HG03439 (cell line): ENCODE measurements at regions not wholly inside any gene's neighbourhood (a gene's known extent, or its start where the extent isn't known, plus 50 kb on each side); places are given as distances from the start of the nearest gene placed in this dataset.
A peak's percentile ranks its signal among the peaks of the same experiment; 100 is the strongest.

Experiments used
- ATAC-seq: cut with Tn5 transposase; IDR thresholded peaks from one replicate; pipeline ENCODE4 v1.9.1; 2021; ENCODE audit warnings: mild to moderate bottlenecking, moderate library complexity; ENCODE audit not compliant: unreplicated experiment

DNA sequence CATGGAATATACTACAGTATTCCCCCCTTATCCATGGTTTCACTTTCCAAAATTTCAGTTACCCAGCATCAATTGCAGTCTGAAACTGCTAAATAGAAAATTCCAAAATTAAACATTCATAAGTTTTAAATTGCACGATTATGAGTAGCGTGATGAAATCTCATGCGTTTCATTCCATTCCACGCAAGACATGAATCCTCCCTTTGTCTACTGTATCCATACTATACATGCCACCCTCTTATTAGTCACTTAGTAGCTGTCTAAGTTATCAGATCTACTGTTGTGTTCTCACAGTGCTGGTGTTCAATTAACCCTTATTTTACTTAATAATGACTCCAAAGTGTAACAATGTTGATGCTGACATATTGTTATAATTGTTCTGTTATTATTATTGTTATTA lies 261.2 kb upstream of the NDST4 start:
- ATAC-seq = no peak

DNA sequence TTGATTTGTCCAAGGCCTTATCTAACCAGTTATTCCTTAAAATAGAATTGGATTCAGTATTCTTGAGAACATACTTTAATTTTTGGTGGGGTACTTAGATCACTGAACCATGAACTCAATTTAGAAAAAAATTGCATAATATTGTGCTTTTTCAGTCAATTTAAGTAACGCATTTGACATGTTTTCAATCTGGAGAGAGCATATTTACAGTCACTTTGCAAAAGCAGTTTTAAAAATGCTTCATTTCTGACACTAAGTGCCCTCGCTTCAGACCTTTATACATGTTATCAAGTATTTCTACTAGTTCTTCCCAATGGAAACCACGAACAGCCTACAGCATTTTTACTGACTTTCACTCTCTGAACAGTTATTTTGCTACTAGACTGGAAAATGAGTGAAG lies 257.1 kb upstream of the NDST4 start:
- ATAC-seq = no peak

DNA sequence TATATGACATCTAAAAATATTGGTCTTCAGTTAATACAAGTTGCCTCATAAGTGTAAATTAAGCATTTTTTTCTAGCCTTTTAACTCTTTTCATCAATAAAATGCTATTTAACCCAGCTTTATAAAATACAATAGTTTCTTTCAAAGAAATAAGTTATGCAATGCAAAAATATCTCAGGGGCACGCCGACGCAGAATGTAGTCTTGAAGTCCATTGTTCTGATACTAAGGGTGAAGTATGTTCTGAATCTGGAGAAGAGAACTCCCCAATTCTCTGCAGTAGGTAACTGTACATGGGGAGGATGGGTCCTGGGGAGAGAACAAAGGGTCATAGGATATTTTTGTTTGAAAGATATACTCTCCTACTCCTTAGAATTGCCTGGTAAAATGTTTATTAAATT lies 256.6 kb upstream of the NDST4 start:
- ATAC-seq = no peak

DNA sequence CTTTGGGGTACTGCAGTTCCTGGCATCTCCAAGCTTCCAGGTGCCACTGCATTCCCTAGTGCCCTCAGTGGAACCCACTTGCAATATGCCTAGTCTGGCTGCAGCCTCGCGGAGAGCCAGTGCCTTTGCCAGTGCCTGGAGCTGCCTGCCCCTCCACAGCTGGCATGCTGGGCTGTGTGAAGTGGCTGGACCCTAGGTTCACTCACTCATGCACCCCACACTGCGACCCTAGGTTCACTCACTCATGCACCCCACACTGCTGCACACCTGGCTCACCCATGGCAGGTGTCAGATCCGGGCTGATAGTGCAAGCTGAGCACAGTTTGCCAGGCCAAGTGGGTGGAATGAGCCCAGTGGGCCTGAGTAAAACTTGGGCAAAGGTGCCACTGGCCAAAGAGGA lies 253.0 kb upstream of the NDST4 start:
- ATAC-seq = no peak

DNA sequence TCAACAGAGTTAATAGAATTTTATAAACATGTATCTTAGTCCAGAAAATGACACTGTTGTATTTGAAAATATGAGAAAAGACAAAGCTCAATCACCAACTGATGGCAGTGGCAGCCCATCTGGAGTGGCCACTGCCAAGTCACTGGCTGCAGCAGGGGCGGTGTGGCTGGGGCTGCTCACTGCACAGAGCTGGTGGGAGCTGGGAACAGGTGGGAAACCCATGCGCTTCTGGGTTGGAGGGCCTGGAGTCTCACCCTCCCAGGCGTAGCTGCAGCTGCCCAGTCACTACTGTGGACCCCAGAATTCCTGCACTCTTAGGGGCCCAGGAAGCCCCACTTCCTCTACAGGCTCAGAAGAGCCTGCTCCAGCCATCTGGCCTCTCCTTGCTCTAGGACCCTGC lies 251.8 kb upstream of the NDST4 start:
- ATAC-seq = no peak

DNA sequence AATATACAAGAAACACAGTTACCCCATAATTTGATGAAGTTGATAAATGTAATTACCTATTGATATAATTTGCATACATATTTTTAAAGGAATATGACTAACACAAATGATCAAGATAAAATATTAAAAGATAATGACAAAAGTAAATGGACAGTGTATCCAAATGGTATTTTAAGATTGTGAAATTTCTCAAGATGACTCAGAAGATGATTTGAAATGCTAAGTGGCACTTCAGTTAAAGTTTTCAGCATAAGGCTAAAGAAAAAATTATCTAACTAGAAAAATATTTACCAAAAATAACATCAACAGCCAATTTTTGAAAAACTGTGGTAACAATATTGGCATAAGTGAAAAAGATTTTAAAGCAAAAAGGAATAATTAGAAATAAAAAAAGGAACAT lies 248.4 kb upstream of the NDST4 start:
- ATAC-seq = no peak

DNA sequence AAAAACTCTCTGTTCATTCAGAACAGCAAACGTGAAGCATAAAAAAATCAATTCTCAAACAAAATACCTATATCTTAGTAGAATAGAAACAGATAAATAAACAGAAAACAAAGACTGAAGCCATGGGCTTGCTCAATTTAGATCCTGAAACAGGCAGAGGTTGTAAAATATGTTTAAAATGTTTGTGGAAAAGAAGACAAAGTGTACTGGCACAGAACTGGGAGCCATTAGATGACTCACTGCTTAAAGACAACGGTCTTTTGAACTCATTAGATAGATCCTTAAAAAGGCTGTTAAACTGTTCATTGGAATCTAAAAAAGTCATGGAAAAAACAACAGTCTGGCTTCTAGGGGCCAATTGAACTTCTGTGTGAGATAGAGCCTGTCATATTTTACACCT lies 247.0 kb upstream of the NDST4 start:
- no peak for ATAC-seq

DNA sequence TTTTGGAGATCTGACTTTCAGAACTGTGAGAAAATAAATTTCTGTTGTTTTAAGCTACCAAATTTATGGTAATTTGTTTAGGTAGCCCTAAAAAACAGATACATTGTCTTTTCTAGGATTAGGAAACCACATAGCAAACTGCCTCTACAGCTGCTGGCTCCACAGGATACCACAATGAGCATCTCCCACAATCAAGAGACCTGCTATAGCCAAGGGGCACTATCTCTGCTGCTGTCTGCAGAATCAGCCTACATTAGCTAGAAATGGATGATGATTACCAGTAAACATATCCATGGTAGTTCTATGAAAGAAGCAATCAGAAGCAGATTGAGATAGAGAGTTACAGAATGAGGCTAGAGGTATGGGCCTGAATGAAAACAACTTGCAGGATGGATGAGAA lies 244.4 kb upstream of the NDST4 start:
- no peak for ATAC-seq

DNA sequence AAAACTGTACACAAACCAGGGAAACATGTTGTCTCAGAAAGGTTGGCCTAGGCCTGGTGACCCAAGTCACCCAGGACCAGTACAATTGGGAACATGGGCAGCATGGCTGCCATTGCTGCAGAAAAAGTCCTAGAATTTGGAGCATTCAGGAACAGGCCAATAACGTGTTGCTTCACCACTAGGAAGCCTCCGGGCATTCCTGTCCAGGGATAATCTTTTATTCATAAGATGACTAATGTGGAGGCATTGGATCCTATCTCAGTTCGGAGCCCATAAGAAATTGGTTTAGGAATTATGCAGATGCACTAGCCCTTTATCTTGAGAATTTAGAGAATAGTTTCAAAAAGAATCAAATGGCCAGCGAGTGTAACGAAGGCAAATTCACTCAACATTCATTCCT lies 242.8 kb upstream of the NDST4 start:
- ATAC-seq = no peak

DNA sequence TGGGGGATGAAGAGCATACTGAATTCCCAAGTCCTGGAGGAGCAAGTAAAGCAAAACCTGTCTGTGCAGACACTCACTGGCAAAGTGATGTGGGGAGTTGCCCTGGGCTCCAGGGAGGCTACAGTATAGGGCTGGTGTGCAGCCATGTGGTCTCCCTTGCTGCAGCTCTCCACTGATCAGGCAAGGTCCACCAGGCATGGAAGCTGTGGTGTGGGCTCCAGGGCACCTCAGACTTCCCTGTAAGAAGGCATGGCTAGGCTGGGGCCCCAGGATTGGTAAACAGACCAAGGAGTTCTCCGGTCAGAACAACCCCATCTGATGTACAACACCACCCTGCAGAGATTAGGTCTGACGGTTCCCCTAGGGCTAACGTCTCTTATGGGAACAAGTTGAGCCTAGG lies 241.9 kb upstream of the NDST4 start:
- ATAC-seq = no peak

DNA sequence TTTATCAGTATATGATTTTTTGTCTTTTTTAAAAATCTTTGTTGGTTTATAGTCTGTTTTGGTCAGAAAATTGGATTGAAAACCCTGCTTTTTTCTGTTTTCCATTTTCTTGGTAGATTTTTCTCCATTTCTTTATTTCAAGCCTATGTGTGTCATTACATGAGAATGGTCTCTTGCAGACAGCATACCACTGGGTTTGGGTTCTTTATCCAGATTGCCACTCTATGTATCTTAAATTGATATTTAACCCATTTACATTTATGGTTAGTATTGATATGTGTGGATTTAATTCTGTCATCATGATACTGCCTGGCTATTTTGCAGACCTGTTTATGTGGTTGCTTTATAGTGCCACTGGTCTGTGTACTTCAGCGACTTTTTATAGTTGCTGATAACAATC lies 239.9 kb upstream of the NDST4 start:
- no peak for ATAC-seq

DNA sequence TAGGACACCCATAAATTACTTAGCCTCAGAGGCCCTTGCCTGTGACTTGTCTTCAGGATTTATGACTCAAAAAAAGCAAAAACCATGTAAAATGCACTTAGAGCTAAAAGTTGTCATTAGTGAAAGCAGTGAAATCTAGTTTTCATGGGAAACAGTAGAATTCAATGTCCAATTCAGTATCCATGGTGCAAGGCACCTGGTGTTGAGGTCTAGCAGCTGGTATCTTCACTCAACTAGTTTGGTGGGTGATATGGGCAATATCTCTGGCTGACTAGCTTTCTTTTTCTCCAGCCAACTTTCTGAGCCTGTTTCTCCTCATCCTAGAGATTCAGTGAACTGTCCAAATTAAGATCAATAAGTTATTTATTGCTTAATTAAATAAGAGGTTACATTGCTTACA lies 229.8 kb upstream of the NDST4 start:
- no peak for ATAC-seq

DNA sequence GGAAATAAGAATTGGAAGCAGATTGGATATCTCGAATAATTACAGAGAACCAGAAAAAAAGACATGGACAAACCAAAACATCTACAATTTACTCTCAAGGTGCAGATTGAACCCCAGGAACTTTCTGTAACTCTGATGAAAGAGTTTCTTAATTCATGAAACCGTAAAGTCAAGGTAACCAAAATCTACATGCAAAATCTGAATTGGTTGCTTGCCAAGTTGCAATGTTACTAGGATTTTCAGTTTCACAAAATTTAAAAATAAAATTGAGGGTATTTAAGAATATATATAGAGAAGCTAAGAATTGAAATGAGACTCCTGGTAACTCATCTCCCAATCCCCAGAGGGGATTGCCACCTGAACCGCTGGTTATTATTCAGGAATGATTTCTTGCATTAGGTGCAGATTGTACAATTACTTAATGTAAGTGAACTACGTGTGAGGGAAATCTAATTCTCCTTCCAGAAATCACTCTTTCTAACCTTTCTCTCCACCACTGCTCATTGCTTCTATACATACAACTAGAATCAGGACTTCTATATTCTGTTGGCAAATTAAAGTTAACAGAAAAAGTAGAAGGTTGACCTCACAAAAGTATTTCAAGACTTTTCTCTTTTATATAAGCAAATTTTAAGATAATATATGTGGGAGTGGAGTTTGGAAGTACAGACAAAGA lies 221.5 kb upstream of the NDST4 start:
- ATAC-seq = peak; percentile 75

DNA sequence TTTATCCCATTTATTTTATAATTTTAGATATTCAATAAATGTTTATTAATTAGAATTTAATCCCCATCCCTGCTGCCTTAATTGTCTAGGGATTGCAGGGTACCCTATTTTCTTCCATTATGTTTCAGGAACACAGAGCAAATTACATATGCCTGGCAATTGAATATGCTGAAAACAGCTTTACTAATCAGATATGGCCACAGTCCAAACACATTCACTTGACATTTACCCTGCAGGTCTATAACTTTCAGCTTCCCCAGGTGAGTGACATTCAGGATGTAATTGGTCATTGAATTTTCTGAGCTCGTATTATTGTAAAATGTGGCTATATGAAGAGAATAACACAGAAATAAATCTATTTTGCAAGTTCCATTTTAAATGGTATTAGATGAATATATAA lies 218.7 kb upstream of the NDST4 start:
- no peak for ATAC-seq

DNA sequence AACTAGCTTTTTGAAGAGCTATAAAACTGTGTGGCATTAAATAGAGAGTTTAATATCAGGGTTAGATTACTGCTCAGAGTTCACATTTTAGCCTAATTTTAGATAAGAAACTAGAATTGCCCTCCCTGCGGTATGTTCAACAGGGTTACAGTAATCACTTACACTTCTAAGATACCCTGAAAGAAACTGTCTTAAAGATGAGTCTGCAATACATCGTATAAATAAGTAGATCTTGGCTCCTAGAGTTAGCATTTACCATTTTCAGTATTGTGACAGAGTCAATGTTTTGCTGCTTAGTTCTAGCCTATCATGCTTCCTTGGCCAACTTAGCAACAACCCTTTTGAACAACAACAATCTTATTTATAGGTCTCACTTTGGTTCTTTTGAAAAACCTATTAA lies 217.8 kb upstream of the NDST4 start:
- ATAC-seq = no peak

DNA sequence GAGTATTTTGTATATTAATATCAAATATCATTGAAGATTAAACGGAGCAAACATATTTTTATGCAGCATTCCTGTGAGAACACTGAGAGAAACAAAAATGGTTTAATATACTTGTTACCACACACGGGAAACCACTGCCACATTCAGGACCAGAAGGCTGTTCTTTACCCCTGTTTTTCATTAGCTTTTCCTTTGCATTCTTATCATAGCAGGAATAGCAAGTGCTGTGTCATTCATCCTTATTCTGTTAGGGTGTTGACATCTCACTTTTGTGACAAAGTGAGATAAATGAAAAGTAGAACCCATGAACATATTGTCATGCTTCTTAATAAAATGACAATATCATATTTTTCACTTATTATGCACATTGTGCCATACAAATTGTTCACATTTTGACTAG lies 212.4 kb upstream of the NDST4 start:
- no peak for ATAC-seq

DNA sequence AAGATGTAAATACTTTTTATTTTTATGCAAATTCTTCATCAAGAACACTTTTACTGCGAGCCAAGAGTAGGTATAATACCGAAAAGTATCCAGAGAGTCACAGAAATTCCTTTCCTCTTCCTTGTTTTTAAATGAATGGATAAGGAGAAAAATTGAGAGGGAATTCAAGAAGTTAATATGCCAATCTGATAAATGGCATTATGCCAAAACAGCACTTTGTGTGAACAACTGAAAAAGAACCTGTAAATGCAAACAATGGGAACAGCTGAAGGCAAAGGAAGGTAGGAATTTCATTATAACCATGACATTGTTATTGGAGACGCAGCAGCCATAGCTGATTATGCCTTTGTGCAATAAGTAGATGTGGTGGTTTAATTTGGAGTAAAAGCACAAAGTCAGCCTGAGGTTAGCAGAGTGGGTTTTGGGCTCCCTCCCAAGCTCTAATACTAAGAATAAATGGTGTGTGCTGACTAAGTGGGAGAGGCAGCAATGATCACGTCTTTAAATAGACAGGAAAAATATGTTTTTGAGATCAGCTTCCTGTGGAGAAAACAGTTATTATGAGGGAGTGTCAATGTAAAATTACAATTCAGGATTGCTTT lies 209.8 kb upstream of the NDST4 start:
- no peak for ATAC-seq

DNA sequence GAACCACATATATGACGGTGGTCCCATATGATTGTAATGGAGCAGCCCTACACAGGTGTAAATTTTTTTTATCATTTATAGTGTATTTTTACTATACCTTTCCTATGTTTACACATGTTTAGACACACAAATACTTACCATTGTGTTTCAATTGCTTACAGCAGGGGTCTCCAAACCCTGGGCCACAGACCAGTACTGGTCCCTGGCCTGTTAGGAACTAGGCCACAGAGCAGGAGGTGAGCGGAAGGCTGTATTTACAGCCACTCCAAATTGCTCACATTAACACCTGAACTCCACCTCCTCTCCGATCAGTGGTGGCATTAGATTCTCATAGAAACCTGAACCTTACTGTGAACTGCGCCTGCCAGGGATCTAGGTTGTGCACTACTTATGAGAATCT lies 201.8 kb upstream of the NDST4 start:
- ATAC-seq = no peak

DNA sequence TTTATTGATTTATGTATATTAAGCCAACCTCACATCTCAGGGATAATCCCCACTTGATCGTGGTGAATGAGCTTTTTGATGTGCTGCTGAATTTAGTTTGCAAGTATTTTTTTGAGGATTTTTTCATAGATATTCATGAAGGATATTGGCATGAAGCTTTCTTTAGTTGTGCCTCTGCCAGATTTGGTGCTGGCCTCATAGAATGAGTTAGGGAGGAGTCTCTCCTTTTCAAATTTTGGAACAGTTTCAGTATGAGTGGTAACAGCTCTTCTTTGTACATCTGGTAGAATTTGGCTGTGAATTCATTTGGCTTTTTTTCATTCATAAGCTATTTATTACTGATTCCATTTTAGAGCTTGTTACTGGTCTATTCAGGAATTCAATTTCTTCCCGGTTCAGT lies 197.2 kb upstream of the NDST4 start:
- ATAC-seq = no peak

DNA sequence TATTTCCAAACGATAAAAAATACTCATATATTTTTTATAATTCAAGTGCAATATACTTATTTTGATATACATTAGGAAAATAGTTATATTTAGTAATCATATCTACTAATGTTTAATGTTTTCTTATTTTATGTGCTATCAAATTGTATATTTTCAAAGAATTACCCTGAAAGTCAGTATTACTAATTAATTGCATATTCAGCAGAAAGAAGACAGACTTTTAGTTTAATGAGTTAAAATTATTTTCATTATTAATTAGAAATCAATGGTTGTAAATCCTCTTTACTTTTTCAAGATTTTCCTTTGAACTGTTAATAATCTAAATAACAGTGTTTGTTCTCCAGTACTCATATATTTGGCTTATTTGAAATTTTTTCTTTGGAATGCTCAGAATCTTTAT lies 181.3 kb upstream of the NDST4 start:
- no peak for ATAC-seq

DNA sequence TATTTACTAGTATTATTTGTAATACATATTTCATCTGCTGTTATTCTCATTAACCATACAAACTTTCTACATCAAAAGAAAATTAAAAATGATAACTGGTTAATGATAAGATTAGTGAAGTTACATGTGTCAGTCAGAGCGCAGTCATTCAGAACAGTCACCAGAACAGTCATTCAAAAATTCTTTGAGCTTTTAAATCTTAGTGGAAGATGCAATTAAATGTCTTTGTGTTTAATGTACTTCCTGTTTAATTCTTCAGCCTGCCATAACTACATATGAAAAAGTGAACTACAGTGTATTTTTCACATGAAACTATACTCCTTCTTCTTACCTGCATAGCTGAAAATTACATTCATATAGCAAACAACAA lies 179.7 kb upstream of the NDST4 start:
- no peak for ATAC-seq

DNA sequence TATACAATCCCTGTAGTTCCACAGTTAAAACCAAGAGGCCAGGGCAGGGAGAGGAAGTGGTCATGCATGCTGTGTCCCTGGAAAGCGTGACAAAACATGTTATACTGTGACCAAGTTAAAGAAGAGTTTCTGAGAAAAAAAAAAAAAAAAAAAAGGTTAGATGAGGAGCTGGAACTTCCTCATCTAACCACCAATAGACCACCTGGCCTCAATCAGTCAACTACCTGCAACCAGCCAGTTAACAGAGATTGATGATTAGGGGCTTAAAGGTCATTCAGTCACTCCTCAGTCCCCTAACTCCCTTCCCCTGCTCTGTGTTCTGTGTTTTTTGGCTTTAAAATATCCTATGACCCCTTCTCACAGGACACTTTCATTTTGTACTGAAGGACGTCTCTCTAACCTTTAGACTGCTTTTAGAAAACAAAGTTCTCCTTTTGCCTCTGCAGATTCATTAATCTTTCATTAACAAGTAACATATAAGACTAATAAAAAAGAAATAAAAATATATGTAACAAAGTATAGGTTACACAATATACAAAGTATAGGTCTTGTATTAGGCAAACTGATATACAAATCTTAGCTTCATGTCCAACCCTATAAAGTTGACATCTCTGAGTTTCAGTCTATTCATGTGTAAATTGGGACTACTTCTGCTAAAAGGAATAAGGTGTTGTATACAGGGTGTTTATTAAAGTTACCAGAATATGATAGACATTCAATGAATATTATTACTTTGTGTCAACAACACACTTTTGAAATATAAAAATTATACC lies 179.1 kb upstream of the NDST4 start:
- no peak for ATAC-seq

DNA sequence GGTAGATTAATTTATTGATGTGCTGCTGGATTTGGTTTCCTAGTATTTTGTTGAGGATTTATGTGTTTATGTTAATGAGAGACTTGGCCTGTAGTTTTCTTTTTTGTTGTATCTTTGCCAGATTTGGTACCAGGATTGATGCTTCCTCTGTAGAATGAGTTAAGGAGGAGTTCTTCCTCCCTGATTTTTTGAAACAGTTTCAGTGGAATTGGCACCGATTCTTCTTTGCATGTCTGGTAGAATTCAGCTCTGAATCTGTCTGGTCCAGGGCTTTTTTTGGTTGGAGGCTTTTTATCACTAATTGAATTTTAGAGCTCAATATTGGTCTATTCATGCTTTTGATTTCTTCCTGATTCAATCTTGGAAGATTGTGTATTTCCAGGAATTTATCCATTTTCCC lies 174.0 kb upstream of the NDST4 start:
- ATAC-seq = no peak
